GM18861 (cell line): ENCODE measurements at regions not wholly inside any gene's neighbourhood (a gene's known extent, or its start where the extent isn't known, plus 50 kb on each side); places are given as distances from the start of the nearest gene placed in this dataset.

Experiments
- ATAC-seq: cut with Tn5 transposase; IDR thresholded peaks from one replicate; pipeline ENCODE4 v1.9.1; 2021; ENCODE audit not compliant: unreplicated experiment

GRCh38 chr22:49096476-49096875 lies 731.2 kb downstream of the BRD1 start:
- ATAC-seq = no peak

GRCh38 chr22:49095366-49095765 lies 732.3 kb downstream of the BRD1 start:
- no peak for ATAC-seq

- no peak for ATAC-seq
Observed at GRCh38 chr22:49094858-49095257, 732.8 kb downstream of the BRD1 start.

GRCh38 chr22:49094151-49094550 lies 733.5 kb downstream of the BRD1 start:
- ATAC-seq = no peak

- ATAC-seq = no peak
Observed at GRCh38 chr22:49093192-49093880, 734.3 kb downstream of the BRD1 start.

- ATAC-seq = no peak
Observed at GRCh38 chr22:49092716-49093115, 735.0 kb downstream of the BRD1 start.

- no peak for ATAC-seq
Observed at GRCh38 chr22:49091917-49092545, 735.6 kb downstream of the BRD1 start.

- no peak for ATAC-seq
Observed at GRCh38 chr22:49091451-49091850, 736.2 kb downstream of the BRD1 start.

- no peak for ATAC-seq
Observed at GRCh38 chr22:49090853-49091135, 736.9 kb downstream of the BRD1 start.

GRCh38 chr22:49090061-49090852 lies 737.4 kb downstream of the BRD1 start:
- ATAC-seq = no peak

- no peak for ATAC-seq
Observed at GRCh38 chr22:49088801-49089791, 738.6 kb downstream of the BRD1 start.

- no peak for ATAC-seq
Observed at GRCh38 chr22:49087716-49088601, 739.7 kb downstream of the BRD1 start.

- ATAC-seq = no peak
Observed at GRCh38 chr22:49087198-49087597, 740.5 kb downstream of the BRD1 start.

GRCh38 chr22:49086606-49087157 lies 741.0 kb downstream of the BRD1 start:
- ATAC-seq = no peak

GRCh38 chr22:49086181-49086580 lies 741.5 kb downstream of the BRD1 start:
- ATAC-seq = no peak

- no peak for ATAC-seq
Observed at GRCh38 chr22:49084206-49084605, 743.5 kb downstream of the BRD1 start.

- ATAC-seq = no peak
Observed at GRCh38 chr22:49083607-49084006, 744.1 kb downstream of the BRD1 start.

GRCh38 chr22:49082451-49082850 lies 745.2 kb downstream of the BRD1 start:
- no peak for ATAC-seq

GRCh38 chr22:49081926-49082325 lies 745.7 kb downstream of the BRD1 start:
- no peak for ATAC-seq

GRCh38 chr22:49081261-49081666 lies 746.4 kb downstream of the BRD1 start:
- ATAC-seq = no peak
